Gastroesophageal sphincter (tissue), 3 donors: ENCODE measurements at regions not wholly inside any gene's neighbourhood (a gene's known extent, or its start where the extent isn't known, plus 50 kb on each side); places are given as distances from the start of the nearest gene placed in this dataset.

Experiments
- CTCF ChIP-seq, 4 experiments: fragments of 200-600 bp in 2 of 4; fragments of 450-650 bp in 2 of 4; sonication (generic) in 1 of 4; IDR thresholded peaks; one replicate each; pipeline ENCODE4 v1.5.1; 2017 to 2019; ENCODE audit warnings: antibody characterized with exemption in 4 of 4, mild to moderate bottlenecking in 2 of 4, moderate library complexity in 2 of 4
- EP300 ChIP-seq: sonication (generic); formaldehyde crosslinking; IDR thresholded peaks from one replicate; pipeline ENCODE4 v1.6.1; 2017; ENCODE audit warnings: antibody characterized with exemption, mild to moderate bottlenecking
- POLR2A ChIP-seq, 2 donors: fragments of 450-650 bp; IDR thresholded peaks; one replicate each; pipeline ENCODE4 v1.6.1; 2017; ENCODE audit warnings: antibody characterized with exemption in 2 of 2, mild to moderate bottlenecking in 2 of 2, moderate library complexity in 1 of 2

DNA sequence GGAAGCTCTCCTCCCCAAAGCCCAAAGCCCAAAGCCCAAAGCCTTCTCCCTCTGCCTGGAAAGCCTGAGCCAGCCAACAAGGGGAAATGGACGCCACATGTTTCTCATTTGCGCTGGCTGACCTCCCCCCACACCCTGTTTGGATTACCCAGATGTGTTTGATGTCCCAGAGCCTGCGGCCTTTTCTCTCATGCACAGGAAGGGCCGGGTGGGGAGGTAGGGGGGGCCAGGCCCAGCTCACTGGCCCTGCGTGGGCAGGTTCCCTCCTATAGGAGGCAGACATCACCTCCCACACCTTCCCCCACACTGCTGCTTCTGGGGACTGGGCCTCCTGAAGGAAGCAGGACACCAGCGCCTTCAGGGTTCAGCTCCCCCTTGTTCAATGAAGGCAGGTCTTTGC lies 116.3 kb downstream of the NAV1 start:
- TF ChIP-seq POLR2A (IDR thresholded peaks at IDR 0.05) (no peak), CTCF (IDR thresholded peaks at IDR 0.05) (no peak), EP300 (no peak)
